GM12878 (cell line): ENCODE measurements at regions not wholly inside any gene's neighbourhood (a gene's known extent, or its start where the extent isn't known, plus 50 kb on each side); places are given as distances from the start of the nearest gene placed in this dataset.
A peak's percentile ranks its signal among the peaks of the same experiment; 100 is the strongest.

Experiments
- ATAC-seq: fragments of 200-7000 bp; cut with Tn5 transposase; 3 replicates; pipeline ENCODE4 v1.9.1; 2020; ENCODE audit warnings: mild to moderate bottlenecking, moderate library complexity
- BruUV-seq: library from RNA; stranded (reverse); fragments of 400-500 nt; replicated peaks from 2 replicates; lab custom pipeline; 2021; lab: Mats Ljungman, UMichigan
- CTCF ChIA-PET: fragments of 300-600 bp; sonication (Branson Sonifier 250); formaldehyde crosslinking; extraction: SDS; loops from one replicate; lab custom pipeline; 2021; ENCODE audit warnings: inconsistent platforms; lab: Yijun Ruan, JAX
- POLR2A ChIA-PET: fragments of 350-600 bp; formaldehyde crosslinking; extraction: SDS; loops from one replicate; lab custom pipeline; 2021; ENCODE audit warnings: inconsistent platforms; lab: Charles Lee
- RAD21 ChIA-PET: fragments of 300-600 bp; sonication (Branson Sonifier 250); formaldehyde crosslinking; loops from one replicate; lab custom pipeline; 2023; ENCODE audit warnings: antibody characterized with exemption; ENCODE audit not compliant: unreplicated experiment; lab: Charles Lee
- SMC1A ChIA-PET: fragments of 300-600 bp; sonication (Branson Sonifier 250); formaldehyde crosslinking; loops from one replicate; lab custom pipeline; 2023; ENCODE audit not compliant: unreplicated experiment, uncharacterized antibody; lab: Charles Lee
- DNase-seq: peaks from one replicate; pipeline ENCODE4 v3.0.0-alpha.2; 2011; ENCODE audit warnings: low read depth, low spot score
- FAIRE-seq: peaks from 3 replicates; lab custom pipeline; 2011; peaks lifted over from hg19 to GRCh38; lab: Jason Lieb, UNC
- H2AFZ ChIP-seq: 2 replicates; pipeline ENCODE4 v1.6.0; 2011; ENCODE audit warnings: low read depth, low read length, control low read depth; ENCODE audit not compliant: control insufficient read depth
- H3K27ac ChIP-seq: 2 replicates; pipeline ENCODE4 v1.5.1; 2011; ENCODE audit warnings: control low read depth; ENCODE audit not compliant: control insufficient read depth, insufficient read depth
- H3K27me3 ChIP-seq, 2 experiments: replicated peaks in 1 of 2; 2 replicates each; pipeline versions ENCODE4 v1.6.0 to v1.6.1; 2011; ENCODE audit warnings: low read length in 1 of 2; ENCODE audit not compliant: control insufficient read depth in 2 of 2, insufficient read depth in 2 of 2
- H3K36me3 ChIP-seq, 2 experiments: 2 replicates each; pipeline ENCODE4 v1.5.1; 2011; ENCODE audit warnings: low read length in 1 of 2; ENCODE audit not compliant: control insufficient read depth in 2 of 2, insufficient read depth in 2 of 2
- H3K4me1 ChIP-seq: 2 replicates; pipeline ENCODE4 v1.6.1; 2011; ENCODE audit warnings: mild to moderate bottlenecking, low read length, moderate library complexity, mixed read lengths; ENCODE audit not compliant: control insufficient read depth, insufficient read depth
- H3K4me2 ChIP-seq: 2 replicates; pipeline ENCODE4 v1.6.0; 2011; ENCODE audit warnings: control low read depth; ENCODE audit not compliant: control insufficient read depth, insufficient read depth
- H3K4me3 ChIP-seq: fragments of 200-600 bp; sonication (generic); 2 replicates; pipeline ENCODE4 v1.5.1; 2016
- H3K79me2 ChIP-seq: 2 replicates; pipeline ENCODE4 v1.6.0; 2011; ENCODE audit warnings: low read length; ENCODE audit not compliant: control insufficient read depth, insufficient read depth
- H3K9ac ChIP-seq: 2 replicates; pipeline ENCODE4 v1.8.0; 2011; ENCODE audit warnings: low read length, control low read depth, mixed read lengths; ENCODE audit not compliant: control insufficient read depth, insufficient read depth
- H3K9me3 ChIP-seq: replicated peaks from 3 replicates; pipeline ENCODE4 v1.5.1; 2011; ENCODE audit warnings: mild to moderate bottlenecking, low read length; ENCODE audit not compliant: control insufficient read depth, insufficient read depth
- H4K20me1 ChIP-seq: 2 replicates; pipeline ENCODE4 v1.6.0; 2011; ENCODE audit not compliant: control insufficient read depth, insufficient read depth
- ASH2L ChIP-seq: fragments of 300-600, 200-600 bp; sonication (generic); IDR thresholded peaks from 2 replicates; pipeline ENCODE4 v1.6.1; 2017; ENCODE audit warnings: low read depth, mild to moderate bottlenecking, borderline replicate concordance
- HDGF ChIP-seq: fragments of 450-650 bp; IDR thresholded peaks from 2 replicates; pipeline ENCODE4 v1.6.1; 2016; ENCODE audit warnings: antibody characterized with exemption
- IKZF2 ChIP-seq, 2 experiments: fragments of 450-650 bp; IDR thresholded peaks; 2 replicates each; pipeline ENCODE4 v1.6.1; 2017; ENCODE audit warnings: mild to moderate bottlenecking in 2 of 2, moderate library complexity in 2 of 2
- WGBS: methylation state at CpG from one replicate; pipeline ENCODE4 v1.1.6; 2016; ENCODE audit warnings: low lambda C conversion rate; ENCODE audit not compliant: insufficient replicate concordance, insufficient coverage; ENCODE audit errors: missing lambda C conversion rate; 5-methylcytosine and 5-hydroxymethylcytosine counted together
- in situ Hi-C: fragments of 300-500 bp; cut with MboI; formaldehyde crosslinking; loops from 9 replicates; pipeline ENCODE4 v1.14.3; 2018; ENCODE audit warnings: mixed read lengths
- intact Hi-C: fragments of 100-400 bp; cut with micrococcal nuclease; formaldehyde crosslinking; loops from one replicate; pipeline ENCODE4 v1.14.2; 2022; ENCODE audit not compliant: unreplicated experiment
- TF ChIP-seq, protein P1 (sequence below): fragments of 450-650 bp; IDR thresholded peaks from 2 replicates; pipeline ENCODE4 v1.6.1; 2018; ENCODE audit warnings: borderline replicate concordance, mild to moderate bottlenecking; ENCODE audit not compliant: partially characterized antibody

DNA sequence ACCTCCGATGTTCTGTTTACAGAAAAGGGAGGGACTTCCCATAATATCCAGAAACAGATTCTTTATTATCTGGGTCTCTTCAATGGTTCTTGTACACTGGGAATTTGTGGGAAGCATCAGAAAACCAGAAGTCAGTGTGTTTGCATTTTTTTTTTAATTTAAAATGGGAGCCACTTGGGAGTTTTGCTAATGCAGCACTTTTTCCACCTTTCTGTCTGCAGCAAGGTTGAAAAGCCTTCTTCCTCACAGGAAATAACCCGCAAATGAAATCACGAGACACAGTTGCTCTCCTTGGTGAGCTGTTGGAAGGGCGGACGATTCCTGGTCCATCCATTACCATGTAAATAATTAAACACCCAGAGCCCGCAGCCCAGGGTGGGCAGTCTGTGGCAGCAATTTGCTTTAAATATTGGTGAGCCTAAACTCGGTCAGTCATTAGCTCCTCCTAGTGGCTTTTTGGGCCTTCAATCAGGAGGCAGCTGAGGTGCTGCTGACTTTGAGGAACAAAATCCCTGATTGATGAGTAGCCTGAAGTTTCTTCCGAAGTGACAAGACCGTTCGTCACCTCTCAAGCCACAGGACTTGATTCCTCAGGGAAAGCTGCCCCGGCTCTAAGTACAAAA, 471.5 kb downstream of the EPHA4 start:
- ChIA-PET SMC1A (interaction anchor here (0.9 to 1.1 kb wide), 2 partner anchors 15 to 81 kb away, joined by 3 read pairs; no protein-coding TSS in a partner anchor), POLR2A (no interaction called here), CTCF (interaction anchor here (0.9 to 1.4 kb wide), 2 partner anchors 33 to 424 kb away, joined by 3 read pairs; no protein-coding TSS in a partner anchor), RAD21 (no interaction called here)
- no TSS peak for BruUV-seq
- Histone ChIP-seq H3K9me3 (no peaks in the 10 kb centered on the region; the same call in 2 of the 3 replicates), H3K27ac (no peak overlapping the region), H3K9ac (no peak overlapping the region), H3K27me3 (no peaks in the 10 kb centered on the region), H3K36me3 (no peaks in the 10 kb centered on the region), H2AFZ (no peak overlapping the region), H3K4me1 (peaks cover 9% of the 10 kb centered on the region; the same call in 1 of the 2 replicates), H3K4me3 (no peak overlapping the region), H4K20me1 (no peaks in the 10 kb centered on the region), H3K4me2 (no peak overlapping the region), H3K79me2 (no peaks in the 10 kb centered on the region)
- no peak for TF ChIP-seq ASH2L
- WGBS: 54% methylated on average over 11 of the region's 11 CpGs
- in situ Hi-C loops: no loop called here
- FAIRE-seq (no peak), DNase-seq (no peak), ATAC-seq (no peak)
- intact Hi-C loops: loop anchor here (10.0 kb wide), 2 partner anchors 416 to 474 kb away; partner anchors contain the start of gene EPHA4

DNA sequence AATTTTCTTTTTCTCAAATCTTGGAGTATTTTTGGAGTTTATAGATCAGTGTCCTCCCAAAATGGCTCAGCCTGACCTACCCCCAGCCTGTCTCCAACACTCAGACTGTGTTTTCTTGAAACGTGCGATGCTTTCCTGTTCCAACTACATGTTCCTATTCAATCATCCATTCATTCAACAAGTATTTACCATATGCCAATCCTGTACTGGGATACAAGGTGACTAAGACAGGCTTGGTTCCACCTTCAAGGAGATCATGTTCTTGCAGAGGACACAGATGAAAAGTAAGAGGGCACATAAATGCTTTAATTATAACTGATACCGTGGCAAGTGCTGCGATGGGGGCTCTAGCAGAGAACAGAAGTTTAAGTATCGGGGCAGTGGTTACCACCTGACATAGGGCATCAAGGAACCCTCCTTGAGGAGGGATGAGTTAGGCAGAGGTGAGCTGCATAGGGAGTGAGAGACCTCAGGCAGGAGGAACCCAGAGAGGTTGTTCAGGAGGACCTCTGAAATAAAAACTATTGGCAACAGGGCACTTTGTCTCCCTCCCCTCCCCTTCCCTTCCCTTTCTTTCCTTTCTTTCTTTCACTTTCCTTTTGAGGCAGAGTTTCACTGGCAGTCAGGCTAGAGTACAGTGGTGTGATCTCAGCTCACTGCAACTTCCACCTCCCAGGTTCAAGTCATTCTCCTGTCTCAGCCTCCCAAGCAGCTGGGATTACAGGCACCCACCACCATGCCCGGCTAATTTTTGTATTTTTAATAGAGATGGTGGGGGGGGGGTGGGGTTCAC, 469.0 kb downstream of the EPHA4 start:
- ChIA-PET SMC1A (interaction anchor here (1.0 to 2.3 kb wide), 3 partner anchors 11 to 1100 kb away, joined by 3 to 14 read pairs (median 4); no protein-coding TSS in a partner anchor), RAD21 (interaction anchor here (0.9 kb wide), 1 partner anchor 12 kb away, joined by 4 read pairs; no protein-coding TSS in a partner anchor), CTCF (interaction anchor here (1.0 to 1.4 kb wide), 2 partner anchors 63 to 415 kb away, joined by 4 to 5 read pairs; no protein-coding TSS in a partner anchor), POLR2A (interaction anchor here (0.6 to 1.1 kb wide), 2 partner anchors 10 to 226 kb away, joined by 3 to 4 read pairs; no protein-coding TSS in a partner anchor)
- ATAC-seq (peak; percentile 81), DNase-seq (no peak), FAIRE-seq (no peak)
- peaks cover 9% of the 10 kb centered on the region; the same call in 1 of the 2 replicates for H3K4me1 ChIP-seq
- no peaks in the 10 kb centered on the region for H3K27me3 ChIP-seq
- no peaks in the 10 kb centered on the region for H4K20me1 ChIP-seq
- no peak overlapping the region for H3K4me3 ChIP-seq
- intact Hi-C loops: loop anchor here (10.0 kb wide), 2 partner anchors 418 to 472 kb away; partner anchors contain the start of gene EPHA4
- in situ Hi-C loops: no loop called here
- no peaks in the 10 kb centered on the region; the same call in 2 of the 3 replicates for H3K9me3 ChIP-seq
- H3K9ac ChIP-seq: no peak overlapping the region
- no peaks in the 10 kb centered on the region for H3K36me3 ChIP-seq
- no TSS peak for BruUV-seq
- no peak overlapping the region for H3K27ac ChIP-seq
- no peaks in the 10 kb centered on the region for H3K79me2 ChIP-seq
- H3K4me2 ChIP-seq: no peak overlapping the region; the same call in 1 of the 2 replicates
- peak overlapping the region; percentile 31; the same call in 1 of the 2 replicates for H2AFZ ChIP-seq
- TF ChIP-seq, protein P1, sequence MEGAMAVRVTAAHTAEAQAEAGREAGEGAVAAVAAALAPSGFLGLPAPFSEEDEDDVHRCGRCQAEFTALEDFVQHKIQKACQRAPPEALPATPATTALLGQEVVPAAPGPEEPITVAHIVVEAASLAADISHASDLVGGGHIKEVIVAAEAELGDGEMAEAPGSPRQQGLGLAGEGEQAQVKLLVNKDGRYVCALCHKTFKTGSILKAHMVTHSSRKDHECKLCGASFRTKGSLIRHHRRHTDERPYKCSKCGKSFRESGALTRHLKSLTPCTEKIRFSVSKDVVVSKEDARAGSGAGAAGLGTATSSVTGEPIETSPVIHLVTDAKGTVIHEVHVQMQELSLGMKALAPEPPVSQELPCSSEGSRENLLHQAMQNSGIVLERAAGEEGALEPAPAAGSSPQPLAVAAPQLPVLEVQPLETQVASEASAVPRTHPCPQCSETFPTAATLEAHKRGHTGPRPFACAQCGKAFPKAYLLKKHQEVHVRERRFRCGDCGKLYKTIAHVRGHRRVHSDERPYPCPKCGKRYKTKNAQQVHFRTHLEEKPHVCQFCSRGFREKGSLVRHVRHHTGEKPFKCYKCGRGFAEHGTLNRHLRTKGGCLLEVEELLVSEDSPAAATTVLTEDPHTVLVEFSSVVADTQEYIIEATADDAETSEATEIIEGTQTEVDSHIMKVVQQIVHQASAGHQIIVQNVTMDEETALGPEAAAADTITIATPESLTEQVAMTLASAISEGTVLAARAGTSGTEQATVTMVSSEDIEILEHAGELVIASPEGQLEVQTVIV: no peak
- TF ChIP-seq HDGF: peak; percentile 34; the same call in 1 of the 2 replicates
- TF ChIP-seq IKZF2 (IDR thresholded peaks at IDR 0.05): peak in 1 of 2 experiments; percentile 43; a peak in 1 of 4 replicates
- WGBS: 60% methylated on average over 6 of the region's 6 CpGs
